Caco-2 (cell line): ENCODE measurements at regions not wholly inside any gene's neighbourhood (a gene's known extent, or its start where the extent isn't known, plus 50 kb on each side); places are given as distances from the start of the nearest gene placed in this dataset.

Experiments
- BruUV-seq: library from RNA; stranded (reverse); fragments of 400-500 nt; replicated peaks from 2 replicates; lab custom pipeline; 2021; lab: Mats Ljungman, UMichigan
- CTCF ChIA-PET: fragments of 300-600 bp; sonication (Branson Sonifier 250); formaldehyde crosslinking; loops from one replicate; lab custom pipeline; 2022; ENCODE audit warnings: antibody characterized with exemption; lab: Charles Lee
- POLR2A ChIA-PET: fragments of 300-600 bp; sonication (Branson Sonifier 250); formaldehyde crosslinking; loops from one replicate; lab custom pipeline; 2022; ENCODE audit warnings: antibody characterized with exemption; lab: Charles Lee
- DNase-seq, 2 experiments: peaks; one replicate each; pipeline versions ENCODE4 v3.0.0 to v3.0.0-alpha.2; 2020 to 2022
- H3K27me3 ChIP-seq: replicated peaks from 2 replicates; pipeline ENCODE4 v1.6.0; 2011; ENCODE audit warnings: low read length; ENCODE audit not compliant: control insufficient read depth, insufficient read depth
- H3K36me3 ChIP-seq: 2 replicates; pipeline ENCODE4 v1.5.1; 2011; ENCODE audit warnings: low read length; ENCODE audit not compliant: control insufficient read depth, insufficient read depth
- H3K4me1 ChIP-seq: fragments of 250-450 bp; sonication (Bioruptor Pico); 2 replicates; pipeline ENCODE4 v1.5.1; 2020; ENCODE audit warnings: mild to moderate bottlenecking
- H3K4me3 ChIP-seq: 2 replicates; pipeline ENCODE4 v1.5.1; 2011; ENCODE audit warnings: low read depth, mild to moderate bottlenecking, control low read depth, low read length
- H3K9me3 ChIP-seq: fragments of 250-450 bp; sonication (Bioruptor Pico); 2 replicates; pipeline ENCODE4 v1.5.1; 2020; ENCODE audit warnings: mild to moderate bottlenecking, moderate library complexity
- H3K27ac Mint-ChIP-seq: one replicate; pipeline ENCODE4 v1.8.0; 2022; ENCODE audit warnings: mixed read lengths; ENCODE audit not compliant: unreplicated experiment
- H3K27me3 Mint-ChIP-seq: one replicate; pipeline ENCODE4 v1.8.0; 2022; ENCODE audit warnings: mixed read lengths; ENCODE audit not compliant: insufficient read depth, unreplicated experiment
- H3K36me3 Mint-ChIP-seq: one replicate; pipeline ENCODE4 v1.8.0; 2022; ENCODE audit warnings: mild to moderate bottlenecking, mixed read lengths; ENCODE audit not compliant: insufficient read depth, unreplicated experiment
- H3K4me1 Mint-ChIP-seq: one replicate; pipeline ENCODE4 v1.8.0; 2022; ENCODE audit warnings: low read depth, mixed read lengths; ENCODE audit not compliant: unreplicated experiment
- H3K4me3 Mint-ChIP-seq: one replicate; pipeline ENCODE4 v1.8.0; 2022; ENCODE audit warnings: mild to moderate bottlenecking, moderate library complexity, mixed read lengths; ENCODE audit not compliant: unreplicated experiment
- H3K9me3 Mint-ChIP-seq: one replicate; pipeline ENCODE4 v1.8.0; 2022; ENCODE audit warnings: mixed read lengths; ENCODE audit not compliant: unreplicated experiment
- intact Hi-C: fragments of 100-400 bp; cut with micrococcal nuclease; formaldehyde crosslinking; loops from one replicate; pipeline ENCODE4 v1.10.0; 2022; ENCODE audit not compliant: unreplicated experiment
- TF ChIP-seq, protein P1 (sequence below), 2 experiments: fragments of 200-600 bp in 1 of 2; IDR thresholded peaks; 1 replicate in 1 of 2; 2 replicates in 1 of 2; pipeline versions ENCODE4 v1.5.1 to v1.8.0; 2011 to 2022; ENCODE audit warnings: antibody characterized with exemption in 1 of 2, control low read depth in 1 of 2, inconsistent platforms in 1 of 2, low read depth in 1 of 2, low read length in 1 of 2, mild to moderate bottlenecking in 1 of 2, moderate library complexity in 1 of 2; ENCODE audit not compliant: insufficient read depth in 1 of 2, severe bottlenecking in 1 of 2, unreplicated experiment in 1 of 2

DNA sequence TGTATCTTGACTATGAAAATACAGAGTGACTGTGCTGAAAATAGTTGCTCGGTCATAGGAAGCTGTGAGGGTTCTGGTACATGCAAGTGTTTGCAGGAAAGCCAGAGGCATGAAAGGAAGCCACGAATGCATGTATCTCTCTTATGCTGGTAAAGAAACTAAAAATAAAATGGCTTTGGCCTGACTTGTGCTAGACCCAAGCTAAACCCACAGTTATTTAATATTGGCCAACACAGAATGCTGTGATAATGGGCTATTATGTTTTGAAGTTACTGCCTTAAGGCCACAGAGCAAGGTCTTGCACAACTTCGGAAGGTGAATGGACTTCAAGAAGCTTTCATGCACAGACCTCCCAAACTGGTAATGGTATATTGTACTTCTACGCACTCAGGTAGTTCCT, 518.2 kb upstream of the HTR2A start:
- H3K36me3 ChIP-seq, result no peaks in the 10 kb centered on the region
- H3K4me3 Mint-ChIP-seq, result no peak overlapping the region
- no peak overlapping the region for H3K27ac Mint-ChIP-seq
- no peaks in the 10 kb centered on the region for H3K9me3 Mint-ChIP-seq
- no peaks in the 10 kb centered on the region for H3K36me3 Mint-ChIP-seq
- H3K4me1 Mint-ChIP-seq, result no peaks in the 10 kb centered on the region
- TF ChIP-seq, protein P1, sequence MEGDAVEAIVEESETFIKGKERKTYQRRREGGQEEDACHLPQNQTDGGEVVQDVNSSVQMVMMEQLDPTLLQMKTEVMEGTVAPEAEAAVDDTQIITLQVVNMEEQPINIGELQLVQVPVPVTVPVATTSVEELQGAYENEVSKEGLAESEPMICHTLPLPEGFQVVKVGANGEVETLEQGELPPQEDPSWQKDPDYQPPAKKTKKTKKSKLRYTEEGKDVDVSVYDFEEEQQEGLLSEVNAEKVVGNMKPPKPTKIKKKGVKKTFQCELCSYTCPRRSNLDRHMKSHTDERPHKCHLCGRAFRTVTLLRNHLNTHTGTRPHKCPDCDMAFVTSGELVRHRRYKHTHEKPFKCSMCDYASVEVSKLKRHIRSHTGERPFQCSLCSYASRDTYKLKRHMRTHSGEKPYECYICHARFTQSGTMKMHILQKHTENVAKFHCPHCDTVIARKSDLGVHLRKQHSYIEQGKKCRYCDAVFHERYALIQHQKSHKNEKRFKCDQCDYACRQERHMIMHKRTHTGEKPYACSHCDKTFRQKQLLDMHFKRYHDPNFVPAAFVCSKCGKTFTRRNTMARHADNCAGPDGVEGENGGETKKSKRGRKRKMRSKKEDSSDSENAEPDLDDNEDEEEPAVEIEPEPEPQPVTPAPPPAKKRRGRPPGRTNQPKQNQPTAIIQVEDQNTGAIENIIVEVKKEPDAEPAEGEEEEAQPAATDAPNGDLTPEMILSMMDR (IDR thresholded peaks at IDR 0.05; ENCODE audit: insufficient read depth in 1 of 2, low read depth in 1 of 2, low read length in 1 of 2, severe bottlenecking in 1 of 2, unreplicated experiment in 1 of 2), result no peak
- H3K27me3 Mint-ChIP-seq, result no peaks in the 10 kb centered on the region
- H3K4me3 ChIP-seq, result no peak overlapping the region
- ChIA-PET POLR2A (no interaction called here), CTCF (no interaction called here)
- no peaks in the 10 kb centered on the region for H3K9me3 ChIP-seq
- DNase-seq, result no peak
- H3K4me1 ChIP-seq, result no peaks in the 10 kb centered on the region
- 0 out of 2 replicates have a peak, but pooled peaks cover 1% of the 10 kb centered on the region for H3K27me3 ChIP-seq
- intact Hi-C loops, result no loop called here
- BruUV-seq, result no TSS peak

DNA sequence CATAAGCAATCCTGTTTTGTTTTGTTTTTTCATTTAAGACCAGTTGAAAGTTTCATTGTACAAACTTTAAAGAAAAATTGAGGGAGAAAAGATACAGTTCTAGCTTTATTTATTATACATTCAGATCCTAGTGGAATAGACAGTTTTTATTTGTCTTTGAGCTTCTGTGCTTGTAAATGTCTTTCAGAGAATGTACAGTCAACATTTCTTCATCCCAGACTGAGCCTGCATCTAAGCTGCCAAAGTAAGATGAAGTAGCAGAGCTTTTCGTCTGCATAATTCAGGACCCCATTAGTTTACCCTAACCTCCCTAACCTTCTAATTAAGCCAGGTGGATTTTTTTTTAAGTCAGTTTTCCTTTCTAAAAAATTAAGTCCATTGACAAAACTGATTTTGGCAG, 516.7 kb upstream of the HTR2A start:
- Mint-ChIP-seq H3K36me3 (no peaks in the 10 kb centered on the region), H3K4me3 (no peak overlapping the region), H3K27ac (no peak overlapping the region), H3K4me1 (no peaks in the 10 kb centered on the region), H3K9me3 (no peaks in the 10 kb centered on the region), H3K27me3 (no peaks in the 10 kb centered on the region)
- BruUV-seq, result no TSS peak
- no peak for DNase-seq
- H3K36me3 ChIP-seq, result no peaks in the 10 kb centered on the region
- H3K9me3 ChIP-seq, result no peaks in the 10 kb centered on the region
- intact Hi-C loops, result no loop called here
- H3K4me3 ChIP-seq, result no peak overlapping the region
- ChIA-PET CTCF (no interaction called here), POLR2A (no interaction called here)
- TF ChIP-seq, protein P1 (IDR thresholded peaks at IDR 0.05; ENCODE audit: insufficient read depth in 1 of 2, low read depth in 1 of 2, low read length in 1 of 2, severe bottlenecking in 1 of 2, unreplicated experiment in 1 of 2), result no peak
- no peaks in the 10 kb centered on the region for H3K27me3 ChIP-seq
- no peaks in the 10 kb centered on the region for H3K4me1 ChIP-seq

- no TSS peak for BruUV-seq
- no peak overlapping the region for H3K4me3 Mint-ChIP-seq
- H3K9me3 Mint-ChIP-seq, result no peaks in the 10 kb centered on the region
- no peak overlapping the region for H3K4me3 ChIP-seq
- no peaks in the 10 kb centered on the region for H3K27me3 ChIP-seq
- no peak overlapping the region for H3K27ac Mint-ChIP-seq
- no peaks in the 10 kb centered on the region for H3K36me3 ChIP-seq
- H3K36me3 Mint-ChIP-seq, result no peaks in the 10 kb centered on the region
- intact Hi-C loops, result no loop called here
- POLR2A ChIA-PET, result no interaction called here
- H3K4me1 ChIP-seq, result no peaks in the 10 kb centered on the region
- TF ChIP-seq, protein P1 (IDR thresholded peaks at IDR 0.05; ENCODE audit: insufficient read depth in 1 of 2, low read depth in 1 of 2, low read length in 1 of 2, severe bottlenecking in 1 of 2, unreplicated experiment in 1 of 2), result no peak
- DNase-seq, result no peak
- CTCF ChIA-PET, result no interaction called here
- H3K4me1 Mint-ChIP-seq, result no peaks in the 10 kb centered on the region
- H3K9me3 ChIP-seq, result no peaks in the 10 kb centered on the region
- H3K27me3 Mint-ChIP-seq, result no peaks in the 10 kb centered on the region
Observed at GRCh38 chr13:47413112-47413511, 516.3 kb upstream of the HTR2A start.
